GM23248 (cell line): ENCODE measurements at regions not wholly inside any gene's neighbourhood (a gene's known extent, or its start where the extent isn't known, plus 50 kb on each side); places are given as distances from the start of the nearest gene placed in this dataset.

Source experiments
- EZH2 ChIP-seq: fragments of 200-600 bp; sonication (generic); IDR thresholded peaks from 2 replicates; pipeline ENCODE4 v1.6.1; 2018; ENCODE audit warnings: antibody characterized with exemption, mild to moderate bottlenecking; ENCODE audit not compliant: insufficient read depth, poor library complexity, severe bottlenecking
- EZH2phosphoT487 ChIP-seq: fragments of 200-600 bp; sonication (generic); IDR thresholded peaks from 2 replicates; pipeline ENCODE4 v1.6.1; 2018; ENCODE audit warnings: antibody characterized with exemption, moderate library complexity, mild to moderate bottlenecking, low read depth; ENCODE audit not compliant: insufficient read depth

DNA sequence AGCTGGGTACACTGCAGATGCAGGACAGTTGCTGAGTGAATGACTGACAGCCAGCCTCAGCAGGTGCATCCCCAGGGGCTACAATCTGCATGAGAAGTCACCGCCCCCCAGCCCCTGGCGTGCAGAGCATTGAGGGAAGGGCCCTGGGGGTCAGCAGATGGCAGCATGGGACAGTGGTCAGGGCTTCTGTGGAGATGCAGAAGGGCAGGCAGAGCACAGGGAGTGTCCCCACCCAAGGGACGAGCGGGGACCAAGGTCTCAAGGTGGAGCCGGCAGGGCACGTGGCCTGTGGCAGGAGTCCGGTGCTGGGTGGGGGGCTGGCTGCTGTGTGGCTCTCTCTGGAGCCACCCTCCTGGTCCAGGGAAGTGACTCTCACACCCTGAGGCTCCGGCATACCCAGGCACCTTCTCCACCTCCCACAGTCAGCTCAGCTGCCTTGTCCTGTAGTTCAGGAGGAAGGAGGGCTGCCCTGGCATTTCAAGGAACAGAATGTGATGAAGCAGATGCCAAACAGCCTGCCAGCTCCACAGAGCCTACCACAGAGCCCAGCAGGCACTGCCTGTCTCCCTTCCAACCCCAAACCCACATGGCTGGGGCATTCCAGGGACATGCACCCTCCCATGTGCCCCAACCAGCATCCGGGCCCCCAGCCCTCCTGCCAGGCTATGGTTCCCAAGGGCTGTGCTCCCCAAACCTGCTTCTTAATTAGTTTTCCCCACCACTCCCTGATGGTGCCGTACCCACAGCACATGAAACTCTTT lies 114.5 kb downstream of the TMEM130 start:
- TF ChIP-seq EZH2phosphoT487 (no peak), EZH2 (no peak)
